Fibroblast of the aortic adventitia (primary cell): ENCODE measurements at regions not wholly inside any gene's neighbourhood (a gene's known extent, or its start where the extent isn't known, plus 50 kb on each side); places are given as distances from the start of the nearest gene placed in this dataset.

Experiments
- DNase-seq: peaks from one replicate; pipeline ENCODE4 v3.0.0-alpha.2; 2010; ENCODE audit warnings: low read depth
- H3K4me3 ChIP-seq: 2 replicates; pipeline ENCODE4 v1.5.1; 2011; ENCODE audit warnings: low read depth, mild to moderate bottlenecking, control low read depth, low read length, moderate library complexity
- CTCF ChIP-seq: IDR thresholded peaks from 2 replicates; pipeline ENCODE4 v1.5.1; 2011; ENCODE audit warnings: mild to moderate bottlenecking, low read length, control low read depth, inconsistent platforms; ENCODE audit not compliant: insufficient read depth

GRCh38 chr15:62790546-62790945 is 252.0 kb upstream of the TPM1 start:
- DNase-seq: no peak
- H3K4me3 ChIP-seq: no peak overlapping the region
- TF ChIP-seq CTCF: no peak

- TF ChIP-seq CTCF: no peak
- DNase-seq: no peak
- no peak overlapping the region for H3K4me3 ChIP-seq
Measured at GRCh38 chr15:62791694-62792093, 250.9 kb upstream of the TPM1 start.

GRCh38 chr15:62792986-62793751 is 249.4 kb upstream of the TPM1 start:
- no peak for TF ChIP-seq CTCF
- DNase-seq: no peak

GRCh38 chr15:62793752-62794144 is 248.8 kb upstream of the TPM1 start:
- no peak for DNase-seq
- no peak for TF ChIP-seq CTCF
- no peak overlapping the region for H3K4me3 ChIP-seq

More at GRCh38 chr15:62792986-62793751, 249.4 kb upstream of the TPM1 start:
- H3K4me3 ChIP-seq: no peak overlapping the region

- TF ChIP-seq CTCF: no peak
- no peak overlapping the region for H3K4me3 ChIP-seq
- no peak for DNase-seq
Measured at GRCh38 chr15:62795171-62795570, 247.4 kb upstream of the TPM1 start.

GRCh38 chr15:62795700-62796695 is 246.5 kb upstream of the TPM1 start:
- no peak for DNase-seq
- no peak overlapping the region for H3K4me3 ChIP-seq
- no peak for TF ChIP-seq CTCF
